Esophagus (tissue), 2 donors: ENCODE measurements at regions not wholly inside any gene's neighbourhood (a gene's known extent, or its start where the extent isn't known, plus 50 kb on each side); places are given as distances from the start of the nearest gene placed in this dataset.

ENCODE experiments used
- H3K27ac ChIP-seq, 2 donors: one replicate each; pipeline ENCODE4 v1.5.1; 2013; ENCODE audit warnings: low read depth in 2 of 2, mild to moderate bottlenecking in 2 of 2, inconsistent platforms in 1 of 2, low read length in 1 of 2, moderate library complexity in 1 of 2
- H3K27me3 ChIP-seq, 2 donors: one replicate each; pipeline ENCODE4 v1.6.1; 2013; ENCODE audit warnings: low read length in 2 of 2, control low read depth in 1 of 2, mild to moderate bottlenecking in 1 of 2; ENCODE audit not compliant: insufficient read depth in 2 of 2, control insufficient read depth in 1 of 2
- H3K36me3 ChIP-seq, 2 donors: one replicate each; pipeline ENCODE4 v1.6.1; 2013; ENCODE audit warnings: low read length in 1 of 2; ENCODE audit not compliant: control insufficient read depth in 2 of 2, insufficient read depth in 2 of 2
- H3K4me1 ChIP-seq, 2 donors: one replicate each; pipeline ENCODE4 v1.6.1; 2013; ENCODE audit warnings: low read length in 1 of 2; ENCODE audit not compliant: control insufficient read depth in 2 of 2, insufficient read depth in 2 of 2
- H3K4me3 ChIP-seq, 2 donors: one replicate each; pipeline ENCODE4 v1.5.1; 2013; ENCODE audit warnings: low read length in 2 of 2, mild to moderate bottlenecking in 2 of 2, low read depth in 1 of 2, moderate library complexity in 1 of 2
- H3K9me3 ChIP-seq, 2 donors: one replicate each; pipeline ENCODE4 v1.6.1; 2013; ENCODE audit warnings: mild to moderate bottlenecking in 2 of 2, low read depth in 1 of 2, low read length in 1 of 2, moderate library complexity in 1 of 2; ENCODE audit not compliant: control insufficient read depth in 2 of 2, insufficient read depth in 1 of 2
- WGBS, 2 donors: extraction: QIAGEN DNeasy Blood & Tissue Kit; methylation state at CpG; one replicate each; pipeline ENCODE4 v1.1.7; 2013; 5-methylcytosine and 5-hydroxymethylcytosine counted together
- donor health status: healthy with polysubstance abuse.
- donor health status: Bipolar disorder and iron deficiency.

- Histone ChIP-seq H3K27ac (peak overlapping the region; percentile 58 to 67), H3K4me1 (peaks cover 0 to 23% of the 10 kb centered on the region in 2 donors), H3K36me3 (no peaks in the 10 kb centered on the region), H3K9me3 (no peaks in the 10 kb centered on the region), H3K4me3 (no peak overlapping the region), H3K27me3 (no peaks in the 10 kb centered on the region)
- WGBS, 2 donors: 19 to 25% methylated on average over 9 of the region's 9 CpGs
Observed at GRCh38 chr3:195001961-195002861, 268.7 kb downstream of the XXYLT1 start.

DNA sequence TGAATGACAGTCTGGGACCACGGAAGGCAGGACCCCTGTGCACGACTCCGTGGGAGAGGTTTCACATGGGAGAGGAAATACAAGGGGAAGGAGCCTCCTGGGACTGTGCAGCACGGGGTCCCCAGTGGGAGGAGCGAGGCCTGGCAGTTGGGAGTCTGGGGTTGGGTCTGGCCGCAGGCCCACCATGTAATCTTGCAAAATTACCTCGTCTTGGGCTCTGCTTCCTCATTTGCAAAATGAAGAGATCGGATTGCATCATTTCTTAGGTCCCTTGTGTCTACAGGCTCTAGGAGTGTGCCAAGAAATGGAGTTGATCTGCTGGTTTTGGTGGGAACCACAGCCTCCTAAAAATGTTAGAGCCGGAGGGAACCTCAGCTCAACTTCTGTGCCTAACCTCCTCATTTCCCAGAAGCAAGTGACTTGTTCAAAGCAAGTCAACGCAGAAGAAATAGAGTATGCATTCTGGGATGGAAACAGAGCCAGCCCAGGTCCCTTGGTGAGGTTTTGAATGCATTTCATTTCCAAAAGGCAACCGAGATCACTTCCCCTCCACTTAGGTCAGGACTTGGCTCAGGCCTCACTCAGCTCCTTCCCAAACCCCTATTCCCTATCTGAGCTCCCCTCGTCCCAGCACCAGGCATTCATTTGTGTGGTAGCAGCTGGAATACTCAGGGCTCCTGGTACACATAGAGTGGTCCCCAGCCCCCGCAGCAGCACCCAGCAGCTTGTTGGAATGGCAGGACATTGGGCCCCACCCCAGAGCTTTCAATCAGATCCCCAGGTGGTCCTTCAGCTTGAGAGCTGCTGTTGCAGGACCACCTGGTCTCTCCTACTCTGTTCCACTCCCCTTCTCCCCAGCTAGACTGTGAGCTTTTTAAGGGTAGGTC lies 267.7 kb downstream of the XXYLT1 start:
- H3K36me3 ChIP-seq: no peaks in the 10 kb centered on the region
- peak overlapping the region; percentile 60 to 92 for H3K27ac ChIP-seq
- 31 to 49% methylated on average over 13 of the region's 13 CpGs for WGBS, 2 donors
- H3K27me3 ChIP-seq: no peaks in the 10 kb centered on the region
- peaks cover 0 to 23% of the 10 kb centered on the region in 2 donors for H3K4me1 ChIP-seq
- no peaks in the 10 kb centered on the region for H3K9me3 ChIP-seq
- no peak overlapping the region for H3K4me3 ChIP-seq

DNA sequence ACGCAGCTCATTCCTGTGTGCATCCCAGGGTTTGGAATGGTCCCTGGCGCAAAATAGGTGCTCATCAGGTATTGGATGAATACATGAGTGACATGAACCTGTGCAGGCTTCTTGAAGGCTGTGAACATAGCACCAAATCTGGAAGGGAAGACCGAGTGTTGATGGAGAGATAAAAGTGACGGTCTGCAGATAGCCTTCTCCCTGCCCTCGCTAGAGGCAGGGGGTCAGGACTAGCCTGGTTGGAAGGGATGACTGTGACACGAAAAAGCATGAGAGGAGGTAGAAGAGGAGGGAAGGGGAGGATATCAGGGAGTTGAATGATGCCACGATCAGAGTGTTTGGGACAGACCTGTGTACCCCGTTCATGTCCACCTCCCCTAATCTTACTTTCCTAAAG lies 267.1 kb downstream of the XXYLT1 start:
- no peaks in the 10 kb centered on the region for H3K36me3 ChIP-seq
- no peaks in the 10 kb centered on the region for H3K27me3 ChIP-seq
- H3K27ac ChIP-seq: no peak overlapping the region
- no peaks in the 10 kb centered on the region for H3K9me3 ChIP-seq
- H3K4me1 ChIP-seq: peaks cover 0 to 26% of the 10 kb centered on the region in 2 donors
- H3K4me3 ChIP-seq: no peak overlapping the region
- WGBS, 2 donors: 88 to 92% methylated on average over 8 of the region's 8 CpGs

DNA sequence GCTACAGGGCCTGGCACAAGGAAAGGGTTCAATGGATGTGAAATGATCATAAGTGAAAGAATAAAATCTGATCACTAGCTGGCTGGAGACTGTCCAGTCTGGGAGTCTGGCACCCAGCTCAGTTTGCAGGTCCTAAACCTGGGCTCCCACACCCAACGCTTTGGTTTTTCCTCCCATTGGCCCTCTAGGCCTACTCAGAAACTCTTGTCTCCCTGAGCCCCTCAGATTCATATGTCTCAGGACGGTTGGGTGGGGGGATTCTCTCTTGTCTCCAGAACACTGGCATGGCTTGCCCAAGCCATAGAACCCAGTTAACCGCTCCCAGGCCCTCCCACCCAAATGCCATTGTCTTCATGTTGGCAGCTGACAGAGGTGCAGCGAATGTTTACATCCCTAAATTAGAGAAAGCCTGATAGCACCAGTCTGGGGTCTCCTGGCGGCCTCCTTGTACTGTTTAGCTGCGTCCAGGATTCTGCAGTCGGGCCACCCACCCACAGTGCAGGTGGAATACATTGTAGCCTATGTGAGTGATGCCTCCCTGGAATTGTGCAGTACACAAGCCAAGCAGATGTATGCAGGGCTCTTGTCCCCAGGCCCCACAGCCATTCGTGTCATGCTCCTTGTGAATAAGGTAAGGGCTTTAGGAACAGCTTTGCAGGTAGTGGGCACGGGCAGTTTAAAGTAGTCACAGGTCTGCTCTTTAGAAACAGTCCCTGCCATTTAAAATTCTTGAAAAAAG lies 266.3 kb downstream of the XXYLT1 start:
- no peak overlapping the region for H3K4me3 ChIP-seq
- no peaks in the 10 kb centered on the region for H3K9me3 ChIP-seq
- no peak overlapping the region for H3K27ac ChIP-seq
- no peaks in the 10 kb centered on the region for H3K36me3 ChIP-seq
- no peaks in the 10 kb centered on the region for H3K27me3 ChIP-seq
- peaks cover 0 to 27% of the 10 kb centered on the region in 2 donors for H3K4me1 ChIP-seq
- 87 to 95% methylated on average over 9 of the region's 9 CpGs for WGBS, 2 donors

DNA sequence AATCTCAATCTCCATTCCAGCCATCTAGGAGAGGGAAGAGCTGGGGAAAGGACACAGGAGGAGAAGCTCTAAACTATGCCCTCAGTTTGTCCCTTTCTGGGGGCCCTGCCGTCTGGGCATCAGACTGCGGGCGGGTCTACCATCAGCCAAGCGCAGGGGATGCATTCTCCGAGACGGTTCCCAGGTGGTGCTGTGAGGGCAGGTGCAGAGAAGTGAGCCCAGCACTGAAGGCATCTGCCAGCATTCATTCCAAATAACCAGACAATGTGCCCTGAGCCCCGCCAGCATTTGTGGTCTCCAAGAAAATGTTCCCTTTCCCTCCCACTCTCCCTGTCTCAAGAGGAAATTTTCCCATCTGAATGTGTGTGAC lies 265.7 kb downstream of the XXYLT1 start:
- 90 to 92% methylated on average over 7 of the region's 7 CpGs for WGBS, 2 donors

GRCh38 chr3:195005759-195006510 lies 265.0 kb downstream of the XXYLT1 start:
- H3K9me3 ChIP-seq: no peaks in the 10 kb centered on the region
- H3K4me1 ChIP-seq: peaks cover 0 to 27% of the 10 kb centered on the region in 2 donors
- WGBS, 2 donors: 91 to 93% methylated on average over 18 of the region's 18 CpGs
- no peaks in the 10 kb centered on the region for H3K36me3 ChIP-seq
- no peaks in the 10 kb centered on the region for H3K27me3 ChIP-seq
- no peak overlapping the region for H3K27ac ChIP-seq
- H3K4me3 ChIP-seq: no peak overlapping the region

More for the DNA sequence above, 265.7 kb downstream of the XXYLT1 start:
- no peaks in the 10 kb centered on the region for H3K27me3 ChIP-seq
- no peaks in the 10 kb centered on the region for H3K9me3 ChIP-seq
- H3K36me3 ChIP-seq: no peaks in the 10 kb centered on the region
- no peak overlapping the region for H3K4me3 ChIP-seq
- H3K4me1 ChIP-seq: peaks cover 0 to 27% of the 10 kb centered on the region in 2 donors
- H3K27ac ChIP-seq: no peak overlapping the region

DNA sequence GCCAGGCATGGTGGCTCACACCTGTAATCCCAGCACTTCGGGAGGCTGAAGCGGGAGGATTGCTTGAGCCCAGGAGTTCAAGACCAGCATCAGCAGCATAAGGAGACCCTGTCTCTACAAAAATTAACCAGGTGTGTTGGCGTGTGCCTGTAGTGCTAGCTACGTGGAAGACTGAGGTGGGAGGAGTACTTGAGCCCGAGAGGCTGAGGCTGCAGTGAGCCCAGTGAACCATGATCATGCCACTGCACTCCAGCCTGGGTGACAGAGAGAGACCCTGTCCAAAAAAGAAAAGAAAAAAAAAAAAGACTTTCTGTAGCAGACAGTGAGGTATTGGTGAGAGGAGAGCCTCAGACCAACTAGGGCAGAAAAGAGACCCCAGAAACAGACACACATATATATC lies 263.8 kb downstream of the XXYLT1 start:
- H3K36me3 ChIP-seq: no peaks in the 10 kb centered on the region
- H3K9me3 ChIP-seq: no peaks in the 10 kb centered on the region
- WGBS, 2 donors: 93% methylated on average over 5 of the region's 5 CpGs
- H3K4me3 ChIP-seq: no peak overlapping the region
- no peaks in the 10 kb centered on the region for H3K27me3 ChIP-seq
- H3K4me1 ChIP-seq: peaks cover 0 to 21% of the 10 kb centered on the region in 2 donors
- no peak overlapping the region for H3K27ac ChIP-seq

GRCh38 chr3:195007766-195008165 lies 263.2 kb downstream of the XXYLT1 start:
- H3K4me3 ChIP-seq: peak overlapping the region in 1 of 2 donors; percentile 24
- no peaks in the 10 kb centered on the region for H3K27me3 ChIP-seq
- H3K9me3 ChIP-seq: no peaks in the 10 kb centered on the region
- WGBS, 2 donors: 41 to 47% methylated on average over 4 of the region's 4 CpGs
- H3K4me1 ChIP-seq: peaks cover 0 to 16% of the 10 kb centered on the region in 2 donors
- no peaks in the 10 kb centered on the region for H3K36me3 ChIP-seq
- H3K27ac ChIP-seq: peak overlapping the region; percentile 5 to 91
